ENCODE measurements at regions not wholly inside any gene's neighbourhood (a gene's known extent, or its start where the extent isn't known, plus 50 kb on each side); places are given as distances from the start of the nearest gene placed in this dataset.

DNA sequence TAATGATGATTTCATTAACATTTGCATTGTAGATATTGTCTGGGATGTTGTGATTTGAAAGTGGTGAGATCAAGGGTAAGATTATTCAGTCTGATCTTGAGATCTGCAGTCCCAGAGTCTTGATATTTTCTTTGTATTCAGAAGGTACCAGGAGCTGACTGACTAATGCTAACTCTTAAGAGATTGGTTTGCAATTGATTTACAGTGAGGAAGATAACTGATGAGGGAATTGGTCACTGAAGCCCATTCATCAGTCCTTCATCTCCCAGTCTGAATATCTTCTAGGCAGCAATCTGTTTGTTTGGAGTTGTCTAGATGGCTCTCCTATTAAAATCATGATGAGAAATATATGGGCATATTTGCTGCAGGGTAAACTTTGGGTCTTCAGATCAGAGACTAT is 473.7 kb downstream of the ARL4A start:
- TF ChIP-seq, protein P1, sequence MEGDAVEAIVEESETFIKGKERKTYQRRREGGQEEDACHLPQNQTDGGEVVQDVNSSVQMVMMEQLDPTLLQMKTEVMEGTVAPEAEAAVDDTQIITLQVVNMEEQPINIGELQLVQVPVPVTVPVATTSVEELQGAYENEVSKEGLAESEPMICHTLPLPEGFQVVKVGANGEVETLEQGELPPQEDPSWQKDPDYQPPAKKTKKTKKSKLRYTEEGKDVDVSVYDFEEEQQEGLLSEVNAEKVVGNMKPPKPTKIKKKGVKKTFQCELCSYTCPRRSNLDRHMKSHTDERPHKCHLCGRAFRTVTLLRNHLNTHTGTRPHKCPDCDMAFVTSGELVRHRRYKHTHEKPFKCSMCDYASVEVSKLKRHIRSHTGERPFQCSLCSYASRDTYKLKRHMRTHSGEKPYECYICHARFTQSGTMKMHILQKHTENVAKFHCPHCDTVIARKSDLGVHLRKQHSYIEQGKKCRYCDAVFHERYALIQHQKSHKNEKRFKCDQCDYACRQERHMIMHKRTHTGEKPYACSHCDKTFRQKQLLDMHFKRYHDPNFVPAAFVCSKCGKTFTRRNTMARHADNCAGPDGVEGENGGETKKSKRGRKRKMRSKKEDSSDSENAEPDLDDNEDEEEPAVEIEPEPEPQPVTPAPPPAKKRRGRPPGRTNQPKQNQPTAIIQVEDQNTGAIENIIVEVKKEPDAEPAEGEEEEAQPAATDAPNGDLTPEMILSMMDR (conservative IDR thresholded peaks at IDR 0.05): no peak
- no peak for TF ChIP-seq EZH2 (IDR thresholded peaks at IDR 0.05; ENCODE audit: low read depth)

Measured in PC-9 (cell line).